GM19099 (cell line): ENCODE measurements at regions not wholly inside any gene's neighbourhood (a gene's known extent, or its start where the extent isn't known, plus 50 kb on each side); places are given as distances from the start of the nearest gene placed in this dataset.
A peak's percentile ranks its signal among the peaks of the same experiment; 100 is the strongest.

Experiments used
- POLR2A ChIP-seq: IDR thresholded peaks from 3 replicates; pipeline ENCODE4 v1.6.1; 2011; ENCODE audit warnings: low read depth; ENCODE audit not compliant: insufficient read length; ENCODE audit errors: extremely low read depth

DNA sequence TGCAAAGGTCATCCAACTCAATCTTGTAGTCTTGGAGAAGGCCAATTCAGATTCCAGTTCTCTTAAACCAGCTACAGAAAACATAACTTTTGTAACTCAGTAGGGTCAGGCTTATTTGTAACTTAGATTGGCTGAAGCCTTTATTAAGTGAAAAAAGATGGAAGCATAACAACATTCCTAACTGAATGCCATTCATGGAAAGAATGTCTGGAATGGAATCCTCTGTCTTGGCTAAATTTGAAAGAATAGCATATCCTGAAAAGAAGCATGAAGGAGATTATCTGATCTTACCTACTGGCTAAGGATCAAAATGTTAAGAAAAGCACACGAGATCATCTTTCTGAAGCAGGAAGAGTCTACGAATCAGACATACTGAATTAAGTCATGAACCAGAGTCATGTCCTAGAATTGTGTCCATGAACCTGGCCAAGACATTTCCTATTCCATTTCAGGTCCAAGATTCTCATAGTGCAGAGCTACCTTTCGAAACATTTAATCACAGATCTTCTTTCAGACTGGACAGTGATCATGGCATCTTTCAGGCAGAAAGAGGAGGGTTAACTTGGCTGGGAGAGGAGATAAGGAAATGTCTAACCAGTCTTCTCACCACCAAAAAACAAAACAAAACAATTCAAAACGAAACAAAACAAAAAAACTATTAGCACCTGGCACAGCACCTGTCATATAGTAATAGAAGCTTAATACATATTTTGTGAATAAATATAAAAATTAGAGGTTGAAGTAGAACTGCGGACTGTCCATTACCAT, 75.6 kb downstream of the XCL2 start:
- no peak for TF ChIP-seq POLR2A

DNA sequence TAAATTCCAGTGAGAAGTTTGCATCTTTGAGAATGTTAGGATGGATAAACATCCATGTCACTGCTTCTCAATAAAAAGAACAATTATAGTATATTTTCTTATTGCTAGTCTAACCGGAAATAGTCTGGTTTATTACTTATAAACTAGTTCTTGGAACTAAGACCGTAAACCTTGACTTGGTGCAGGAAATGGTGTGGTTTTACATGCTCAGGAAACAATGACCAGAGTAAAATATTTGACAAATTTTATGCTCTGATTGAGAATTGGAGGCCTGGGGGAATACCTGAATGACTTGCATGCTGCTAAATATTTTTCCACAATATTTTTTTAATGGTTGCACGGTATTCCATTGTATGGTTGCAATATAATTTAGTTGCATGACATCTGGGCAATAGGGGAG, 76.3 kb downstream of the XCL2 start:
- no peak for TF ChIP-seq POLR2A

DNA sequence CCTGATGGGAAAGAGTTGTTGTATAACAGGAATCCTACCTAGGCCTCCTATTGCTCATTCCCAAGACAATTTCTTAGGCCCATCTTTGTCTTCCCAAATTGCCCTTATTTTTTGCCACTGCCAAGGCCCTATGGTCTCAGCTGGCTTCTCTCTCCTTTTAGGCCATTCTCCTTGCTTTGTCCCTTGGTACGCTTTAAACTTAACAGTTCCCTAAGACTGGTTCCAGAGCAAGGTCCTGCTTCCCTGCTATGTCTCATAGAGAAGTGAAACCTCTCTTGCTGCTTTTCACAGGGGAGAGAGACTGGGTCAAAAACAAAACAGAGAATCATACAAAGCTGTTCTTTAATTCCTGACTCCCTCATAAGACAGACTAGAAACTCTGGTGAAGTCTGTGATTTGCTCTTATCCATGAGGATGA, 77.1 kb downstream of the XCL2 start:
- TF ChIP-seq POLR2A: no peak

DNA sequence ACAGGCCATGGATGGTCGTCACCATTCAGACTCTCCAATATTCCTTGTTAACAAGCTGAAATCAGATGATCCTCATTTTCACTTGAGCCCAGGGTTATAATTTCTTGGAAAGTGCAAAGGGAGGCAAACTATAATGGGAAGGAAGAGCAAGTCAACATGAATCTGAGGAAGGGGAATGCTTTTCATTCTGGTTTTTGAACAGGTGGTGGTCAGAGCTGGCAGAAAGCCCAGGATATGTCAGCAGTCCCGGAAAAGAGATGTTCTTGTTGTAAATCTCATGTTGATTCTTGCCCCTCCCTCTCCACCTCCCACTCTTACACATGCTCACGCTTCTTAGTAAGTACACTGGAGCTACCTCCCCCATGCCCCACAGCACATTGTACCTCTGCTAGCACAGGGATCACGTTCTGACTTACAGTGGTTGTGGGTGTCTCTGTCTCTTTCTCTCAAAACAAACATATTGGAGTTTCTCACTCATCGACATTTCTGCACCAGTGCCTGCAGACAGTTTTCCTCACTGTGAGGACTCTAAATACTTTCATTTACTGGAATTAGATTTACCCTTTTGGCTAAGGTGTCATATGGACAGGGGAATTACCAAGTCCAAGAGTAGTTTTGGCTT, 77.6 kb downstream of the XCL2 start:
- TF ChIP-seq POLR2A: peak; percentile 45

DNA sequence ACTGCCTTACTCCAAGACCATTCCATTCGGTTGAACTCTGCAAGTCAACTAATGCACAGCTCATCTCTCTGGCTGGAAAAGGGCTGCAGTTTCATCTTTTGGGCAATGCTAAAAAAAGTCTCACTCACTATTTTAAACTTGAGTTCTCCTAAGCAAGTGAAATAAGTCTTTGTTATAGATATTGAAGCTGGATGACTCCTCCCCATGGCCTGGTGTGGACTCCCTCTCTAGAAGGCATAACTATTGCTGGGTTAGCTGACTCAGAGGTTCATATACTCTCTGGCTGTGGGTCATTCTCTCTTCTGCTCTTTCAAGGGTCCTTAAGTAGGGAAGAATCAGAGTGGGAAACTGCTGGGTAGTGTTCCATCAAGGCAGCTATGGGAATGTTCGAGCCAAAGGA, 88.0 kb downstream of the XCL2 start:
- TF ChIP-seq POLR2A: no peak

DNA sequence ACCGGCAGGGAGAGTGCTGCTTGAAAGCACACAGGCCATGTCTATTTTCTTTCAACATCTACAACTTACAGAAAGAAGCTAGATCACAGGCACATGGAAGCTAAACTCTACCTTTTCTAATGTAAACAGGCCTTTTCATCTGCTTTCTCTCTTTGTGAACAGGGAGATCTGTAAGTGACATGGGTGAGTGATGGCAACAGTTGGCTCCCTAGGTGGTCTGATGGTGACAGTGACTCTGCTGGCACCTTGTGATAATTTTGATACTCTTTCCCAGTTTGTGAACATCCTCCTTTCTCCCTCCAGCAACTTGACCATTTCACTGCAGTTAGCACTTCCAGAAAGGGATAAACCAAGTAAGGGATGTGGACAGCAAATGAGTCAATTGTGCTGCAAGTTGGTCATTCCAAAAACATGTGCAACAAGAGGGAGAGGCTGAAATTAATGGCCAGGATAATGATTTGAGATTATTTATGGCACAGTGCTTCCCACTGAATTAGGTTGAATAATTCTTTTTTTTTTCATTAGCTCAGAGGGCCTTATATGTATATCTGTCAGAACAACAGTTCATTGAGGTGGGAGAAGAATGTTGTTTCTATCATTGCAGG, 89.5 kb downstream of the XCL2 start:
- TF ChIP-seq POLR2A: no peak

DNA sequence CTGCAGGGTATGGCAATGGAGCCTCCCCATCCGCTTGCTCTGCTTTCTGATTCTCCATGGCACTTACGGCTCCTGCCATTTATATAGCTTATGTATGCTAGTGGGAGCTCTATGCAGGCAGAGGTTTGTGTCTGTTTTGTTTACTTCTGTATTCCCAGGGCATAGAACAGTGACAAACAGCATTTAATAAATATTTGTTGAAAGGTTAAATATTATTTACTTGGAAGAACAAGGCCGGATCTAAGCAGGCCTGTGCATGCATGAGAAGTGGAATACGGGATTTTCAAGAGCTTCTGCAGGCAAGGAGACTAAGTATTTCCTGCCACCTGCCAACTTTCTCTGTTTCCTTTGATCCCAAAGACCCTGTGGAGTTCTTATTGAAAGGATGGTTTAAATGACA, 90.7 kb downstream of the XCL2 start:
- no peak for TF ChIP-seq POLR2A

DNA sequence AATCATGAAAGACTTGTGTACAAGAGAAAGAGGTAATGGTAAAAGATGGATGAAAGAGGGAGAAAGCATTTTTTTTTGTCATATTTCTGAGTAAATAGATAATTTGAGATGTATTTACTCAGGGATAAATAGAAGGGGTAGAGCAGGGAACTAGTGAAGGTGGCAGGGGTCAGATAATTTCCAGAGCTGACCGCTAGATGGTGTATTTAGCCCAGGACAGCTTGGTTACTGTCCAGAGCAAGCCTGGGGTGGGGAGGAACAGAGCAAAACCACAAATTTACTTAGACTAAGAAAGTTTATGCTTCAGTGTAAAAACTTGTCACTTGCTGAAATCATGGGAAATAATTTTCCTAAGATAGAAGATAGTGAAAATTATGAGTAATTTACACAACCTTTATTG, 91.5 kb downstream of the XCL2 start:
- TF ChIP-seq POLR2A: no peak

DNA sequence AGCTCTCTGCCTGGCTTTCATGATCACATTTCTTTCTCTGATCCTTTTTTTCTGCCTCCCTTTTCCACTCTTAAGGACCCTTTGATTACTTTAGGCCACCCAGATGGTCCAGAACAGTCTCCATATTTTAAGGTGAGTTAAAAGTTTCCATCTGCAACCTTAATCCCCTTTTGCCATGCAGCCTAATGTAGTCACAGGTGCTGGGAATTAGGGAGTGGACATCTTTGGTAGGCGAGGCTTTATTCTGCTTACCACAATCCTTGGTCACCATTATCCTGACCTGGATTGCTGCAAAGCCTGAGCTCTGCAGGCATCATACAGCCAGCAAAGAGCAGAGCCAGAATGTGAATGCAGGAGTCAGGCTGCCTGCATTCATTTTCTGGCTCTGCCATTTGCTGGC, 95.9 kb downstream of the XCL2 start:
- TF ChIP-seq POLR2A: no peak

DNA sequence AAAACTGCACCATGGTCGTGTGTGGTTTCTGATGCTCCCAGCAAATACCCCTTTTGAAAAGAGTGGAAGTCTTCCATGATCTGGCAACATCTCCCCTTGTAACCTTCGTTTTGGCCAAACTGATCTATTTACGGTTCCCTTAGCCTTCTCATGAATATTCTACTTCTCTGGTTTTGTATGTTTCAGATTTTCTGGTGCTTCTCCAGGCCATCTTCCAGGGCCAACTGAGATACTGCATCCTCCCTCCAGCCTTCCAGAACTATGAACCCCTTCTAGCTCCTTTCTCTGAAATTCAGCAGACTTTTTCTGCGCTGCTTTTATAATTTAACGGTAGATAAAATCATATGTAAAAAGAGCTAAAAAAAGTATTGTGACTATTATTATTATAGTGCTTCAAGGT, 97.7 kb downstream of the XCL2 start:
- no peak for TF ChIP-seq POLR2A

DNA sequence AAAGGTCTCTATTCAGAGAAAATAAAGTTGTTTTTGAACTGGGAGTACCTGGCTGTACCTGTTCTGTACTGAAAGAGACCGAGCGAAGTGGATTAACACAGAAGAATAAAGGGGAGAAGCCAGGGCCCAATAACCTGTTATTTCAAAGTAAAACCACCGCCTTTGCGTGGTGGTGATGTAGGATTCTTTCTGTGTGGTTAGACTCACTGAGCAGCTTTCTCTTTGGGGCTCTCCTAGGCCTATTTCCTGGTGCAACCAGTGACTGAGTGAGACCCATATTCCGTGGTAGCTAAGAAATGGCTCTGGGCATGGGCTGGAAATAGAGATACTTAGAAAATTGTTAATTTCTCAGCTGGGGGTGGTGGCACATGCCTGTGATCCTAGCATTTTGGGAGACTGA, 99.9 kb downstream of the XCL2 start:
- no peak for TF ChIP-seq POLR2A

DNA sequence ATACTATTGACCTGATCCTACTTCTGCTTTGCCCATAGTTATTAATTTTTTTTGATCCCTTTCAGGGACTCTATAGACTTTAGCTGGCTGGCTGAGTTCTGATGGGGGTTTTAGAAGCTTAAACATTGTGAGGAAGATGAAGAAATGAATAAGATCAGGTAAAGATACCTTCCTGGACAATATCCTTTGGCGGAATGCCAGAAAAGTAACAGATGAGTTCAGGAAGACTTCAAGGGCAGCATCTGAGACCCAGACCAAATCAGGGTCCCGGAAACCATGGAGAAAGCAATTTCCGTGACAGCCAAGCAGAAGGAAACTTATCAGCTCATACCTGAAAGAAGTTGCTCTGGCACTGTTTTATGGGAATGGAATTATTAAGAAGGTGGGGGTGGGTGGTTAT, 100.4 kb downstream of the XCL2 start:
- no peak for TF ChIP-seq POLR2A

DNA sequence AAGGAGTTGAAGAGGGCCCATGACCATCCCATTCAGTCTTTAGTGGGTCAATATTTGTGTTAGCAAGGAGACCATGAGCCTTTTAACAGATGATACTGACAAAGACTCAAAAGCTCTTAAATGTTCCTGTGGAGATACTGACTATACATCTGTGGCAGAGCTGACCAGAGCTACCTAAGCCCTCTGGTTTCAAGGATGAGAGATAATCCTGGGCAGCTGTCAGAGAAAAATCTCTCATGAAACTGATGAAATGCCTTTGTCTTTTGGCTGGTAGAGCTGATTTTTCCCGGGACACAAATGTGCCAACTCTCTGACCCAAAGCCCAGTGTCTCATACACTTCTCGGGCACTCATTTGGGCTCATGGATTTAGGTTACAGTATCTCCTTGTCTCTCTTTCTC, 100.9 kb downstream of the XCL2 start:
- no peak for TF ChIP-seq POLR2A

DNA sequence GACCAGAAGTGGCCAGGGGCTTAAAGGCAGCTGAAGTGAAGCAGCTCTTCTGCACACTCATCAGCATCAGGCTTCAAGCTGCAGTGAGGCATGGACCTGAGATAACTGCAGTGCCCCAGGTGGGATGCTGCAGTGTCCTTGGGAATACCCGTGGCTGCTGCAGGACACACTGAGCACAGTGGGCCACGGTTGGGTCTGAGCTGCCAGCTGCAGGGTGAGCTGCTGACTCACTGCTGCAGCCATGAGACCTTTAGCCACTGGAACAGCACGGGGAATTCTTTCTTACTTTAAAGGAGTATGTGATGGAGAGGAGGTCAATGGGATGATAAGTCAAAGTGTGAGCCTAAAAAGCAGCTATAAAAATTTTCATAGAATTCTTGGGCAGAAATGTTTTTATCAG, 102.1 kb downstream of the XCL2 start:
- no peak for TF ChIP-seq POLR2A

DNA sequence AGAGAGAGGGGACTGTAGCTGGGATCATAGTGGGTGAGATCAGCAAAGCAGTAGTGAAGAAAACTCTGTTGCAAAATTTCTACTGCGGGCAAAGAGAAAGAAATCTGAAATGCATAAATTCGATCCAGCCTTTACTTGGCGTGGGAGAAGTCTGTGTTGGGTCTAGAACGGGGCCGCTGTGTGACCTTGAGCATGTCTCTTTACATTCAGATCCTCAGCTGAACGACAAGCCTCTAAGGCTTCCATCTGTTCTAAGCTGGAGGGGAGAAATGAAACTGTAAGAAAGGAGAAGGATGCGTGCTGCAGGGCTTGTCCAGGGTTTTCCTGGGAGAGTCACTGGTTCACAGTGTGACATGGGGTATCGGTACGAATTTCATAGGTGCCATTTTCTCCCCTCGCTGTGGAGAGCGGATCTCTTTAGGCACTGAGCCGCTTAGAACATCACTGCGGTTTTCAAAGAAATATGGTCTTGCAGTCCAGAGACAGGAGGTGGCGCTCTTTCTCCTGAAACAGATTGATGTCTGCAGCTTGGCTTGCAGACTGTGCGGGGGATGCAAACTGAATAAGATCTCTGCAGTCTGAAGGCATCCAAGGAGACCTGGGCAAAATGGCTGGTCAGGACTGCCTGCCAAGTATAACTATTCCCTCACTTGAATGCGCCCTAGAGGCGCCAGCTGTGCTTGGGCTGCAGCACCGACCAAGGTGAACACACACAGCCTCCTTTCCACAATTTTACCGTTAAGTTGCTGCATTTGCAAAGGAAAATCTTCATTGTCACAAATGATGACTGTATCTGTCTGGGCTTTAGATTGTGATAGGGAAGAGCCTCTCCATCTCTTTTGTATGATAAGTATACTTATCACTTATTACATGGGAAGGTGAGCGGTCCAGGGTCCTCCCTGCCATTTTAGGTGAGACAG, 104.1 kb downstream of the XCL2 start:
- no peak for TF ChIP-seq POLR2A
